GM18511 (cell line): ENCODE measurements at regions not wholly inside any gene's neighbourhood (a gene's known extent, or its start where the extent isn't known, plus 50 kb on each side); places are given as distances from the start of the nearest gene placed in this dataset.

ENCODE experiments used
- ATAC-seq: cut with Tn5 transposase; IDR thresholded peaks from one replicate; pipeline ENCODE4 v1.9.1; 2021; ENCODE audit warnings: mild to moderate bottlenecking, moderate library complexity; ENCODE audit not compliant: unreplicated experiment

GRCh38 chr7:19235680-19236079 is 90.5 kb upstream of the FERD3L start:
- ATAC-seq: no peak

- no peak for ATAC-seq
These were observed 79.7 kb upstream of the FERD3L start for GRCh38 chr7:19224951-19225350.

GRCh38 chr7:19215412-19215811 is 70.2 kb upstream of the FERD3L start:
- no peak for ATAC-seq

- ATAC-seq: no peak
These were observed 68.5 kb upstream of the FERD3L start for GRCh38 chr7:19213746-19214145.

GRCh38 chr7:19210893-19211413 is 65.7 kb upstream of the FERD3L start:
- no peak for ATAC-seq

GRCh38 chr7:19209166-19209696 is 64.0 kb upstream of the FERD3L start:
- ATAC-seq: no peak

GRCh38 chr7:19206721-19207120 is 61.5 kb upstream of the FERD3L start:
- no peak for ATAC-seq

GRCh38 chr7:19203686-19204085 is 58.5 kb upstream of the FERD3L start:
- no peak for ATAC-seq

GRCh38 chr7:19202599-19202998 is 57.4 kb upstream of the FERD3L start:
- no peak for ATAC-seq
